Endometrial microvascular endothelial cells (primary cell): ENCODE measurements at regions not wholly inside any gene's neighbourhood (a gene's known extent, or its start where the extent isn't known, plus 50 kb on each side); places are given as distances from the start of the nearest gene placed in this dataset.

Experiments
- in situ Hi-C: cut with HindIII; loops from 2 replicates; pipeline ENCODE4 v1.10.0; 2017; ENCODE audit warnings: low sequenced_read_pairs, low pct_unique_long_range_greater_than_20kb; ENCODE audit errors: inconsistent ontology term

GRCh38 chr18:24802456-24802855, 342.0 kb downstream of the HRH4 start:
- in situ Hi-C loops: no loop called here

GRCh38 chr18:24805156-24805555, 344.7 kb downstream of the HRH4 start:
- in situ Hi-C loops: no loop called here

GRCh38 chr18:24809173-24809950, 348.9 kb downstream of the HRH4 start:
- in situ Hi-C loops: no loop called here

GRCh38 chr18:24810561-24811305, 350.3 kb downstream of the HRH4 start:
- in situ Hi-C loops: no loop called here

GRCh38 chr18:24811950-24812681, 351.7 kb downstream of the HRH4 start:
- in situ Hi-C loops: no loop called here

- in situ Hi-C loops: no loop called here
Measured at GRCh38 chr18:24814521-24814920, 354.1 kb downstream of the HRH4 start.

GRCh38 chr18:24817150-24817549, 356.7 kb downstream of the HRH4 start:
- in situ Hi-C loops: no loop called here

GRCh38 chr18:24817587-24818371, 357.3 kb downstream of the HRH4 start:
- in situ Hi-C loops: no loop called here

GRCh38 chr18:24818441-24818840, 358.0 kb downstream of the HRH4 start:
- in situ Hi-C loops: no loop called here

GRCh38 chr18:24819141-24819890, 358.9 kb downstream of the HRH4 start:
- in situ Hi-C loops: no loop called here

- in situ Hi-C loops: no loop called here
Measured at GRCh38 chr18:24825397-24825796, 365.0 kb downstream of the HRH4 start.

GRCh38 chr18:24826605-24827004, 366.2 kb downstream of the HRH4 start:
- in situ Hi-C loops: no loop called here

- in situ Hi-C loops: no loop called here
Measured at GRCh38 chr18:24827501-24827900, 367.1 kb downstream of the HRH4 start.

GRCh38 chr18:24831081-24831480, 370.6 kb downstream of the HRH4 start:
- in situ Hi-C loops: no loop called here

- in situ Hi-C loops: no loop called here
Measured at GRCh38 chr18:24831871-24832665, 371.6 kb downstream of the HRH4 start.

GRCh38 chr18:24835751-24836150, 375.3 kb downstream of the HRH4 start:
- in situ Hi-C loops: no loop called here

- in situ Hi-C loops: no loop called here
Measured at GRCh38 chr18:24837066-24837465, 376.6 kb downstream of the HRH4 start.

- in situ Hi-C loops: no loop called here
Measured at GRCh38 chr18:24840051-24840450, 379.6 kb downstream of the HRH4 start.
